ENCODE measurements at regions not wholly inside any gene's neighbourhood (a gene's known extent, or its start where the extent isn't known, plus 50 kb on each side); places are given as distances from the start of the nearest gene placed in this dataset.
A peak's percentile ranks its signal among the peaks of the same experiment; 100 is the strongest.

GRCh38 chr20:58565461-58566175, 50.4 kb upstream of the APCDD1L start:
- intact Hi-C loops (cut with micrococcal nuclease; ENCODE audit: unreplicated experiment) (no loop called here), in situ Hi-C loops (cut with HindIII; ENCODE audit: extremely low pct_ligation_motif_present, low pct_unique_long_range_greater_than_20kb) (no loop called here)
- Histone ChIP-seq H3K4me2 (ENCODE audit: low read depth, low read length) (no peak overlapping the region), H3K9ac (ENCODE audit: insufficient read depth, low read depth, low read length) (no peak overlapping the region), H3K4me1 (ENCODE audit: insufficient read depth, low read length) (no peaks in the 10 kb centered on the region), H3K79me2 (ENCODE audit: insufficient read depth, low read length) (no peaks in the 10 kb centered on the region), H3K4me3 (replicated peaks in 1 of 3; ENCODE audit: insufficient read depth in 1 of 3, low read depth in 2 of 3, low read length in 3 of 3) (no peak overlapping the region), H3K36me3 (replicated peaks in 1 of 2; ENCODE audit: control insufficient read depth in 1 of 2, insufficient read depth in 2 of 2, low read length in 2 of 2) (no peaks in the 10 kb centered on the region), H3K9me3 (ENCODE audit: low read length) (no peaks in the 10 kb centered on the region), H3K27ac (ENCODE audit: extremely low read length, insufficient read depth, low read length) (no peak overlapping the region), H2AFZ (ENCODE audit: low read length) (no peak overlapping the region), H3K27me3 (ENCODE audit: control insufficient read depth in 1 of 2, insufficient read depth in 2 of 2, low read length in 2 of 2) (peaks cover 17 to 55% of the 10 kb centered on the region in 2 experiments; a peak in 4 of 5 replicates), H4K20me1 (ENCODE audit: insufficient read depth, low read length) (no peaks in the 10 kb centered on the region; the same call in 1 of the 2 replicates)
- ATAC-seq (peak; percentile 46), DNase-seq (ENCODE audit: low spot score) (no peak), FAIRE-seq (no peak)
- 28% methylated on average over 13 of the region's 13 CpGs for WGBS (ENCODE audit: low lambda C conversion rate)
- CTCF ChIA-PET (ENCODE audit: low intra/inter-chr PET ratio, low total read pairs): no interaction called here
- POLR2A ChIA-PET: no interaction called here
- BruUV-seq (replicated peaks): no TSS peak
- no peak for TF ChIP-seq ZNF512B (CRISPR knock-in tag; IDR thresholded peaks at IDR 0.05; ENCODE audit: borderline replicate concordance)
- TF ChIP-seq, protein P1, sequence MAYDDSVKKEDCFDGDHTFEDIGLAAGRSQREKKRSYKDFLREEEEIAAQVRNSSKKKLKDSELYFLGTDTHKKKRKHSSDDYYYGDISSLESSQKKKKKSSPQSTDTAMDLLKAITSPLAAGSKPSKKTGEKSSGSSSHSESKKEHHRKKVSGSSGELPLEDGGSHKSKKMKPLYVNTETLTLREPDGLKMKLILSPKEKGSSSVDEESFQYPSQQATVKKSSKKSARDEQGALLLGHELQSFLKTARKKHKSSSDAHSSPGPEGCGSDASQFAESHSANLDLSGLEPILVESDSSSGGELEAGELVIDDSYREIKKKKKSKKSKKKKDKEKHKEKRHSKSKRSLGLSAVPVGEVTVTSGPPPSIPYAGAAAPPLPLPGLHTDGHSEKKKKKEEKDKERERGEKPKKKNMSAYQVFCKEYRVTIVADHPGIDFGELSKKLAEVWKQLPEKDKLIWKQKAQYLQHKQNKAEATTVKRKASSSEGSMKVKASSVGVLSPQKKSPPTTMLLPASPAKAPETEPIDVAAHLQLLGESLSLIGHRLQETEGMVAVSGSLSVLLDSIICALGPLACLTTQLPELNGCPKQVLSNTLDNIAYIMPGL (CRISPR knock-in tag; IDR thresholded peaks at IDR 0.05; ENCODE audit: borderline replicate concordance in 1 of 2, low read depth in 1 of 2): no peak
- no peak for TF ChIP-seq NR2F1 (CRISPR knock-in tag; IDR thresholded peaks at IDR 0.05)
- no peak for TF ChIP-seq MEIS2 (CRISPR knock-in tag; IDR thresholded peaks at IDR 0.05)
- TF ChIP-seq ZNF598 (CRISPR knock-in tag; IDR thresholded peaks at IDR 0.05; ENCODE audit: borderline replicate concordance): no peak
- TF ChIP-seq RCOR2 (CRISPR knock-in tag; IDR thresholded peaks at IDR 0.05): no peak
- TF ChIP-seq STAG1 (CRISPR knock-in tag; IDR thresholded peaks at IDR 0.05): peak; percentile 2; the same call in 1 of the 2 replicates
